ENCODE measurements at regions not wholly inside any gene's neighbourhood (a gene's known extent, or its start where the extent isn't known, plus 50 kb on each side); places are given as distances from the start of the nearest gene placed in this dataset.

DNA sequence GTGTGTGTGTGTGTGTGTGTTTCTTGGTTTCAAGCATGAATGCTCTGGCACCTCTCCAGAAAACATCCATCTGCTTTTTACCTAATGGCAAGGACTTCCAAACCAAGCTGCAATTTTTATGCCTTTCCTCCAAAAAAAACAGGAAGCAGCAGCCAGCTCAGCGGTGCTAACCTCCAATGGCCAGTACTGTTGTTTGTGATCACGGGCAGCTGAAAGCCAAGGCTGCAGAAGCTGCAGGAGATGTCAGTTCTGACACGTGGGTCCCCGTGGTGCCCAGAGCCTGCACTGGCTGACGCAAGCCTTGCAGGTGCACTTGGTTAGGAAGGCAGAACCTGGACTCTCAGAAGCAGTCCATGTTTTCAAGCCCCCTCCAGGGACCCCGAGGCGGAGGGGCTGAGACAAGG, 313.6 kb upstream of the DDX53 start:
- TF ChIP-seq POLR2A (IDR thresholded peaks at IDR 0.05) (no peak), CTCF (IDR thresholded peaks at IDR 0.05) (no peak)

Data from uterus (tissue), 2 donors.